ENCODE measurements at regions not wholly inside any gene's neighbourhood (a gene's known extent, or its start where the extent isn't known, plus 50 kb on each side); places are given as distances from the start of the nearest gene placed in this dataset.

DNA sequence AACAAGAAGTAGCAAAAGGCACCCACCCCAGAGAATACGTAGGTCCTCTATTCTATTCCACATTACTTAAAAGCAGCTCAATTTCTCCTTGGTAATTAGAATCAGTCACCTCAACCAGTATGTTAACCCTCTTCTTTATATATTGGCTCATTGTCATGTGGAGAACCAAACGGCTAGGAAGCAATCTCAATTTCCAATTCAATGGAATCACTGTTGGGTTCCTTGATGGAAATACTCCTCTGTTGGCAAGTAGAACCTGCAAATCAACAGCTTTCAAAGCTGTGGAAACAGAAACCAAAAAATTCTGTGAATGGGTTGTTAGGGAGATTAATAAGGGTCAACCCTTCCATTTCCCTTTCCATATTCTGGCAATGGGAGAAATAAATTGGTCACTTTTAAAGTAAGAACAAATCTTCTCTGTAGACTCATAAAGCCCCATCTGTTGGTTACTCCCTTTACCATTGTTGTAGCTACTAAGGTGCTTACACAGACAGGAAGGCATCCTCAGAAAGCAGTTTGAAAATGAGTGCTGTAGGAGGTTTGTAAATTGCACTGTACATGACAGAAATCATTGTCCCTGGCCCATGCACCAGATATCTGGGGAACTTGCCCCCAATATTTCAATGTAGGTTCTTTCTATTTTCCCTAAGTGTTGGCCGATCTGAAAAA lies 138.6 kb upstream of the UFM1 start:
- TF ChIP-seq POLR2A (IDR thresholded peaks at IDR 0.05; ENCODE audit: low read length): no peak
- no peak for TF ChIP-seq GATA1 (IDR thresholded peaks at IDR 0.05; ENCODE audit: low read depth, low read length)
